22Rv1 (cell line): ENCODE measurements at regions not wholly inside any gene's neighbourhood (a gene's known extent, or its start where the extent isn't known, plus 50 kb on each side); places are given as distances from the start of the nearest gene placed in this dataset.

ENCODE experiments used
- CTCF ChIP-seq: fragments of 450-650 bp; IDR thresholded peaks from 2 replicates; pipeline ENCODE4 v1.5.1; 2017; ENCODE audit warnings: mild to moderate bottlenecking
- ZFX ChIP-seq: fragments of 450-650 bp; IDR thresholded peaks from 2 replicates; pipeline ENCODE4 v1.6.1; 2017; ENCODE audit warnings: antibody characterized with exemption, borderline replicate concordance

- TF ChIP-seq ZFX (no peak), CTCF (no peak)
These were observed 446.0 kb downstream of the PTPRU start for GRCh38 chr1:29682171-29682918.
